GM12878 (cell line): ENCODE measurements at regions not wholly inside any gene's neighbourhood (a gene's known extent, or its start where the extent isn't known, plus 50 kb on each side); places are given as distances from the start of the nearest gene placed in this dataset.

Experiments used
- ATAC-seq: fragments of 200-7000 bp; cut with Tn5 transposase; 3 replicates; pipeline ENCODE4 v1.9.1; 2020; ENCODE audit warnings: mild to moderate bottlenecking, moderate library complexity
- BruUV-seq: library from RNA; stranded (reverse); fragments of 400-500 nt; replicated peaks from 2 replicates; lab custom pipeline; 2021; lab: Mats Ljungman, UMichigan
- CTCF ChIA-PET: fragments of 300-600 bp; sonication (Branson Sonifier 250); formaldehyde crosslinking; extraction: SDS; loops from one replicate; lab custom pipeline; 2021; ENCODE audit warnings: inconsistent platforms; lab: Yijun Ruan, JAX
- POLR2A ChIA-PET: fragments of 350-600 bp; formaldehyde crosslinking; extraction: SDS; loops from one replicate; lab custom pipeline; 2021; ENCODE audit warnings: inconsistent platforms; lab: Charles Lee
- RAD21 ChIA-PET: fragments of 300-600 bp; sonication (Branson Sonifier 250); formaldehyde crosslinking; loops from one replicate; lab custom pipeline; 2023; ENCODE audit warnings: antibody characterized with exemption; ENCODE audit not compliant: unreplicated experiment; lab: Charles Lee
- SMC1A ChIA-PET: fragments of 300-600 bp; sonication (Branson Sonifier 250); formaldehyde crosslinking; loops from one replicate; lab custom pipeline; 2023; ENCODE audit not compliant: unreplicated experiment, uncharacterized antibody; lab: Charles Lee
- DNase-seq: peaks from one replicate; pipeline ENCODE4 v3.0.0-alpha.2; 2011; ENCODE audit warnings: low read depth, low spot score
- FAIRE-seq: peaks from 3 replicates; lab custom pipeline; 2011; peaks lifted over from hg19 to GRCh38; lab: Jason Lieb, UNC
- H2AFZ ChIP-seq: 2 replicates; pipeline ENCODE4 v1.6.0; 2011; ENCODE audit warnings: low read depth, low read length, control low read depth; ENCODE audit not compliant: control insufficient read depth
- H3K27ac ChIP-seq: 2 replicates; pipeline ENCODE4 v1.5.1; 2011; ENCODE audit warnings: control low read depth; ENCODE audit not compliant: control insufficient read depth, insufficient read depth
- H3K27me3 ChIP-seq, 2 experiments: replicated peaks in 1 of 2; 2 replicates each; pipeline versions ENCODE4 v1.6.0 to v1.6.1; 2011; ENCODE audit warnings: low read length in 1 of 2; ENCODE audit not compliant: control insufficient read depth in 2 of 2, insufficient read depth in 2 of 2
- H3K36me3 ChIP-seq, 2 experiments: 2 replicates each; pipeline ENCODE4 v1.5.1; 2011; ENCODE audit warnings: low read length in 1 of 2; ENCODE audit not compliant: control insufficient read depth in 2 of 2, insufficient read depth in 2 of 2
- H3K4me1 ChIP-seq: 2 replicates; pipeline ENCODE4 v1.6.1; 2011; ENCODE audit warnings: mild to moderate bottlenecking, low read length, moderate library complexity, mixed read lengths; ENCODE audit not compliant: control insufficient read depth, insufficient read depth
- H3K4me2 ChIP-seq: 2 replicates; pipeline ENCODE4 v1.6.0; 2011; ENCODE audit warnings: control low read depth; ENCODE audit not compliant: control insufficient read depth, insufficient read depth
- H3K4me3 ChIP-seq: fragments of 200-600 bp; sonication (generic); 2 replicates; pipeline ENCODE4 v1.5.1; 2016
- H3K79me2 ChIP-seq: 2 replicates; pipeline ENCODE4 v1.6.0; 2011; ENCODE audit warnings: low read length; ENCODE audit not compliant: control insufficient read depth, insufficient read depth
- H3K9ac ChIP-seq: 2 replicates; pipeline ENCODE4 v1.8.0; 2011; ENCODE audit warnings: low read length, control low read depth, mixed read lengths; ENCODE audit not compliant: control insufficient read depth, insufficient read depth
- H3K9me3 ChIP-seq: replicated peaks from 3 replicates; pipeline ENCODE4 v1.5.1; 2011; ENCODE audit warnings: mild to moderate bottlenecking, low read length; ENCODE audit not compliant: control insufficient read depth, insufficient read depth
- H4K20me1 ChIP-seq: 2 replicates; pipeline ENCODE4 v1.6.0; 2011; ENCODE audit not compliant: control insufficient read depth, insufficient read depth
- FOS ChIP-seq: IDR thresholded peaks from 3 replicates; pipeline ENCODE4 v1.6.1; 2011; ENCODE audit warnings: borderline replicate concordance; ENCODE audit not compliant: insufficient read length; ENCODE audit errors: extremely low read depth
- KDM1A ChIP-seq: fragments of 200-600 bp; sonication (generic); IDR thresholded peaks from 2 replicates; pipeline ENCODE4 v1.6.1; 2016; ENCODE audit warnings: borderline replicate concordance
- REST ChIP-seq: IDR thresholded peaks from 2 replicates; pipeline ENCODE4 v1.6.1; 2012; ENCODE audit warnings: mild to moderate bottlenecking, low read depth, low read length
- YBX1 ChIP-seq: fragments of 450-650 bp; IDR thresholded peaks from 2 replicates; pipeline ENCODE4 v1.6.1; 2016; ENCODE audit warnings: antibody characterized with exemption
- ZBTB4 ChIP-seq: fragments of 450-650 bp; formaldehyde crosslinking; IDR thresholded peaks from 2 replicates; pipeline ENCODE4 v1.4.0; 2022; ENCODE audit warnings: mild to moderate bottlenecking, moderate library complexity
- ZNF687 ChIP-seq: fragments of 450-650 bp; IDR thresholded peaks from 2 replicates; pipeline ENCODE4 v1.6.1; 2017; ENCODE audit warnings: mild to moderate bottlenecking, moderate library complexity
- WGBS: methylation state at CpG from one replicate; pipeline ENCODE4 v1.1.6; 2016; ENCODE audit warnings: low lambda C conversion rate; ENCODE audit not compliant: insufficient replicate concordance, insufficient coverage; ENCODE audit errors: missing lambda C conversion rate; 5-methylcytosine and 5-hydroxymethylcytosine counted together
- in situ Hi-C: fragments of 300-500 bp; cut with MboI; formaldehyde crosslinking; loops from 9 replicates; pipeline ENCODE4 v1.14.3; 2018; ENCODE audit warnings: mixed read lengths
- intact Hi-C: fragments of 100-400 bp; cut with micrococcal nuclease; formaldehyde crosslinking; loops from one replicate; pipeline ENCODE4 v1.14.2; 2022; ENCODE audit not compliant: unreplicated experiment

DNA sequence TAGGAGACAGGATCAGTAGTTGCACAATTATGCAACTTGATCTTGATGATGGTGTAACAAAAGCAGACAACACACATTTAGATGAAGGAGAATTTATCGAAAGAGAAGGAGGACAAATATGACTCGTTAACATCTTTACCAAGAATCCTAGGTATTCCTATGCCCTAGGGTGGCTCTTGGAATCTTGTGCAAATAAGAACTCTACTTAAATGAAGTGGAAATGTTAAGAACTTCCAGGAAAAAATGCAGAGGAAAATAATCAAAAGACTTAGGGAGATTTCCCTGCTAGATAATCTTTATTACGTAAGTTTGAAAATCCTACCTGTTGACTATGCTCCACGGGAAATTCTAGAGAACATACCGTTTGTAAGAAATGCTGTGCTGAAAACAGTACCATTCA lies 485.4 kb downstream of the POM121L12 start:
- ChIA-PET CTCF (interaction anchor here (0.5 kb wide), 1 partner anchor 124 kb away, joined by 3 read pairs; no protein-coding TSS in a partner anchor), RAD21 (no interaction called here), SMC1A (no interaction called here), POLR2A (no interaction called here)
- no peaks in the 10 kb centered on the region for H4K20me1 ChIP-seq
- ATAC-seq = no peak
- TF ChIP-seq YBX1 (no peak), ZBTB4 (CRISPR knock-in tag) (no peak), FOS (no peak)
- H3K4me2 ChIP-seq = no peak overlapping the region
- H3K27ac ChIP-seq = no peak overlapping the region
- DNase-seq = no peak
- no TSS peak for BruUV-seq
- intact Hi-C loops (no loop called here), in situ Hi-C loops (no loop called here)
- no peaks in the 10 kb centered on the region for H3K79me2 ChIP-seq
- FAIRE-seq = no peak
- H3K9ac ChIP-seq = no peak overlapping the region
- H3K27me3 ChIP-seq = no peaks in the 10 kb centered on the region
- no peaks in the 10 kb centered on the region for H3K36me3 ChIP-seq
- WGBS = 21% methylated on average over 5 of the region's 5 CpGs
- no peaks in the 10 kb centered on the region for H3K9me3 ChIP-seq
- no peaks in the 10 kb centered on the region for H3K4me1 ChIP-seq
- no peak overlapping the region for H3K4me3 ChIP-seq
- no peak overlapping the region for H2AFZ ChIP-seq

- intact Hi-C loops = no loop called here
- Histone ChIP-seq H3K4me2 (no peak overlapping the region), H3K79me2 (no peaks in the 10 kb centered on the region), H3K9ac (no peak overlapping the region), H3K27me3 (no peaks in the 10 kb centered on the region), H3K4me3 (no peak overlapping the region), H3K4me1 (no peaks in the 10 kb centered on the region), H3K36me3 (no peaks in the 10 kb centered on the region), H3K27ac (no peak overlapping the region), H4K20me1 (no peaks in the 10 kb centered on the region), H2AFZ (no peak overlapping the region), H3K9me3 (no peaks in the 10 kb centered on the region)
- RAD21 ChIA-PET = no interaction called here
- ATAC-seq = no peak
- 50% methylated on average over 1 of the region's 1 CpG for WGBS
- DNase-seq = no peak
- BruUV-seq = no TSS peak
- FAIRE-seq = no peak
- in situ Hi-C loops = no loop called here
- CTCF ChIA-PET = no interaction called here
- SMC1A ChIA-PET = no interaction called here
- POLR2A ChIA-PET = no interaction called here
- TF ChIP-seq KDM1A = no peak
- TF ChIP-seq REST = no peak
- no peak for TF ChIP-seq ZNF687
Measured at GRCh38 chr7:53521638-53522184, 486.3 kb downstream of the POM121L12 start.
